Esophagus muscularis mucosa (tissue), 4 donors: ENCODE measurements at regions not wholly inside any gene's neighbourhood (a gene's known extent, or its start where the extent isn't known, plus 50 kb on each side); places are given as distances from the start of the nearest gene placed in this dataset.

ENCODE experiments used
- EP300 ChIP-seq: sonication (generic); formaldehyde crosslinking; IDR thresholded peaks from one replicate; pipeline ENCODE4 v1.6.1; 2017; ENCODE audit warnings: antibody characterized with exemption
- POLR2A ChIP-seq: fragments of 450-650 bp; IDR thresholded peaks from one replicate; pipeline ENCODE4 v1.6.1; 2017; ENCODE audit warnings: antibody characterized with exemption, moderate library complexity, mild to moderate bottlenecking, low read depth
- POLR2AphosphoS5 ChIP-seq, 2 donors: sonication (generic); formaldehyde crosslinking; IDR thresholded peaks; one replicate each; pipeline ENCODE4 v1.6.1; 2017; ENCODE audit warnings: antibody characterized with exemption in 2 of 2
- TF ChIP-seq, protein P1 (sequence below), 3 experiments: fragments of 200-600 bp in 2 of 3; fragments of 450-650 bp in 1 of 3; sonication (generic) in 2 of 3; IDR thresholded peaks; one replicate each; pipeline ENCODE4 v1.5.1; 2017 to 2019; ENCODE audit warnings: antibody characterized with exemption in 3 of 3, mild to moderate bottlenecking in 2 of 3, moderate library complexity in 1 of 3

DNA sequence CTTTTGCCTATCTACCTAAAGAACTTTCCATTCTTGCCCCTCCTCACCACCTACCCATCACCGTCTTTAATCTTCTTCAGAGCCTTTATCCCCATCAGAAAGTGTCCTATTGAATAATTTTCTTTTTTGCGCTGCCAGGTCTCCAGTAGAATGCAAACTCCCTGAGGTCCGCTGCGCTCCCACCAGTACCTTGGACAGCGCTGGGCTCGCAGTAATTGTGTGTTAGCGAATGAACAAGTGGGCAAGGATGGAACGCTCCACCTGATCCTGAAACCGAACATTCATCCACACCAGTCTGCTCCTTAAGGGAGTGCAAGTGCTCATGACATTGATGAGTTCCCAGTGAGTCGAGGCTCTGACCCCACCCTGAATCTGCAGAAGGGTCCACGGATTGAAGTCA, 391.2 kb downstream of the CDH26 start:
- TF ChIP-seq, protein P1, sequence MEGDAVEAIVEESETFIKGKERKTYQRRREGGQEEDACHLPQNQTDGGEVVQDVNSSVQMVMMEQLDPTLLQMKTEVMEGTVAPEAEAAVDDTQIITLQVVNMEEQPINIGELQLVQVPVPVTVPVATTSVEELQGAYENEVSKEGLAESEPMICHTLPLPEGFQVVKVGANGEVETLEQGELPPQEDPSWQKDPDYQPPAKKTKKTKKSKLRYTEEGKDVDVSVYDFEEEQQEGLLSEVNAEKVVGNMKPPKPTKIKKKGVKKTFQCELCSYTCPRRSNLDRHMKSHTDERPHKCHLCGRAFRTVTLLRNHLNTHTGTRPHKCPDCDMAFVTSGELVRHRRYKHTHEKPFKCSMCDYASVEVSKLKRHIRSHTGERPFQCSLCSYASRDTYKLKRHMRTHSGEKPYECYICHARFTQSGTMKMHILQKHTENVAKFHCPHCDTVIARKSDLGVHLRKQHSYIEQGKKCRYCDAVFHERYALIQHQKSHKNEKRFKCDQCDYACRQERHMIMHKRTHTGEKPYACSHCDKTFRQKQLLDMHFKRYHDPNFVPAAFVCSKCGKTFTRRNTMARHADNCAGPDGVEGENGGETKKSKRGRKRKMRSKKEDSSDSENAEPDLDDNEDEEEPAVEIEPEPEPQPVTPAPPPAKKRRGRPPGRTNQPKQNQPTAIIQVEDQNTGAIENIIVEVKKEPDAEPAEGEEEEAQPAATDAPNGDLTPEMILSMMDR (IDR thresholded peaks at IDR 0.05) = no peak
- TF ChIP-seq POLR2A (no peak), EP300 (no peak), POLR2AphosphoS5 (IDR thresholded peaks at IDR 0.05) (no peak)
